ENCODE measurements at regions not wholly inside any gene's neighbourhood (a gene's known extent, or its start where the extent isn't known, plus 50 kb on each side); places are given as distances from the start of the nearest gene placed in this dataset.

GRCh38 chr11:31932879-31933278 is 121.8 kb upstream of the PAX6 start:
- TF ChIP-seq CTCF (IDR thresholded peaks at IDR 0.05; ENCODE audit: low read depth, low read length, missing control alignments), result no peak
- DNase-seq (ENCODE audit: low read depth), result no peak
- no peak overlapping the region for H3K4me3 ChIP-seq (ENCODE audit: low read depth, low read length)

- no peak overlapping the region for H3K4me3 ChIP-seq (ENCODE audit: low read depth, low read length)
- TF ChIP-seq CTCF (IDR thresholded peaks at IDR 0.05; ENCODE audit: low read depth, low read length, missing control alignments), result no peak
- DNase-seq (ENCODE audit: low read depth), result no peak
Observed at GRCh38 chr11:31927982-31928381, 116.9 kb upstream of the PAX6 start.

- TF ChIP-seq CTCF (IDR thresholded peaks at IDR 0.05; ENCODE audit: low read depth, low read length, missing control alignments), result no peak
- no peak for DNase-seq (ENCODE audit: low read depth)
- H3K4me3 ChIP-seq (ENCODE audit: low read depth, low read length), result no peak overlapping the region
Observed at GRCh38 chr11:31926816-31927528, 115.8 kb upstream of the PAX6 start.

GRCh38 chr11:31926106-31926505 is 115.0 kb upstream of the PAX6 start:
- DNase-seq (ENCODE audit: low read depth), result no peak
- H3K4me3 ChIP-seq (ENCODE audit: low read depth, low read length), result no peak overlapping the region
- no peak for TF ChIP-seq CTCF (IDR thresholded peaks at IDR 0.05; ENCODE audit: low read depth, low read length, missing control alignments)

- no peak for TF ChIP-seq CTCF (IDR thresholded peaks at IDR 0.05; ENCODE audit: low read depth, low read length, missing control alignments)
- H3K4me3 ChIP-seq (ENCODE audit: low read depth, low read length), result no peak overlapping the region
- DNase-seq (ENCODE audit: low read depth), result no peak
Observed at GRCh38 chr11:31922450-31922849, 111.3 kb upstream of the PAX6 start.

GRCh38 chr11:31921081-31921480 is 110.0 kb upstream of the PAX6 start:
- H3K4me3 ChIP-seq (ENCODE audit: low read depth, low read length), result no peak overlapping the region
- no peak for TF ChIP-seq CTCF (IDR thresholded peaks at IDR 0.05; ENCODE audit: low read depth, low read length, missing control alignments)
- no peak for DNase-seq (ENCODE audit: low read depth)

- H3K4me3 ChIP-seq (ENCODE audit: low read depth, low read length), result no peak overlapping the region
- no peak for TF ChIP-seq CTCF (IDR thresholded peaks at IDR 0.05; ENCODE audit: low read depth, low read length, missing control alignments)
- no peak for DNase-seq (ENCODE audit: low read depth)
Observed at GRCh38 chr11:31919175-31919574, 108.1 kb upstream of the PAX6 start.
